Left colon (tissue), 2 donors: ENCODE measurements at regions not wholly inside any gene's neighbourhood (a gene's known extent, or its start where the extent isn't known, plus 50 kb on each side); places are given as distances from the start of the nearest gene placed in this dataset.

Experiments used
- ATAC-seq: fragments of 200-7000 bp; cut with Tn5 transposase; one replicate; pipeline ENCODE4 v1.9.1; 2020; ENCODE audit warnings: mild to moderate bottlenecking, moderate library complexity
- DNase-seq, 2 donors: peaks; one replicate each; pipeline ENCODE4 v3.0.0-alpha.2; 2020
- intact Hi-C, 2 donors: fragments of 100-400 bp; cut with DNase I in 1 of 2; cut with micrococcal nuclease in 1 of 2; formaldehyde crosslinking; loops; one replicate each; pipeline versions ENCODE4 v1.11.2 to v1.14.0; 2022; cut with DNase I, micrococcal nuclease
- donor health status: DM: no; HTN: no; CAD: no.
- donor health status: DM: yes; HTN: yes; CAD: no.

DNA sequence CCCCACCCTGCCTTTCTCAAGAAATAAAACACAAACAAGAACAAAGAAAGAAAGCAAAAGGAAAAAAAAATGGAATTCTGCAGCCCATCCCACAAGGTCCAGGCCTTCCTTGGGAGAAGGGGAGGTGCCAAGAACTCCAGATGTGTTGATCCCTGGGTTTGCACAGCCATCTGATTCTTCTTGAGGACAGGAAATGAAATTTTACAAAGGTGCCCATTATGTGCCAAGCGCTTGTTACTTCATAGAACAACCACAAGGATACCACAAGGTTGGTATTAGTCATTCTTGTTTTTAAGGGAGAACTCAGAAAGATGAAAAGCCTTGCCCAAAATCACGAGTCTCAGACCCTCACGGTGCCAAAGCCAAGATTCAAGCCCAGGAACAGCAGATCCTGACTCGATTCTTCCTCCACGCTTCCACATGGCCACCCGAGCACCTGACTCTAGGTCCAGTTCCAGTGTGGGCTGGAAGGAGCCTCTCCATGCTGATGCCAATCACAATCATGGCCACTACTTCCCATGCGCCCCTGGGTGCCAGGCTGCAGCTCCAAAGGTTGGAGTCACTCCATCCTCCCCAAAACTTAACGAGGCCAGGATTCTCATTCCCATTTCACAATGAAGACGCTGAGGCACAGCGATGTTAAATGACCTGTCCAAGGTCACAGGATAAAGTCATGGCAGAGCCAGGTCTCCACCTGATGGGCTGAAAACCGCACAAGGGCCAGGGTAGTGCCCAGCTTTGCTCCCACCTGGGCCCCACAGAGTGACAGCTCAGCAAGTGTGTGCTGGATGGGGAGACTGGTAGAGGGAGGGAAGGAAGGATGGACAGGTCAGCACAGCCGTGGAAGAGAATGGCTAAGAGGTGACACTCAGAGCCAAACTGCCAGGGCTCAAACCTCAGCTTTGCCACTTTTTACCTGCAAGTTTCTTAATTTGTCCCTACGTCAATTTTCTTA lies 66.7 kb upstream of the TOP1 start:
- ATAC-seq: no peak
- intact Hi-C loops: no loop called here
- DNase-seq: no peak

DNA sequence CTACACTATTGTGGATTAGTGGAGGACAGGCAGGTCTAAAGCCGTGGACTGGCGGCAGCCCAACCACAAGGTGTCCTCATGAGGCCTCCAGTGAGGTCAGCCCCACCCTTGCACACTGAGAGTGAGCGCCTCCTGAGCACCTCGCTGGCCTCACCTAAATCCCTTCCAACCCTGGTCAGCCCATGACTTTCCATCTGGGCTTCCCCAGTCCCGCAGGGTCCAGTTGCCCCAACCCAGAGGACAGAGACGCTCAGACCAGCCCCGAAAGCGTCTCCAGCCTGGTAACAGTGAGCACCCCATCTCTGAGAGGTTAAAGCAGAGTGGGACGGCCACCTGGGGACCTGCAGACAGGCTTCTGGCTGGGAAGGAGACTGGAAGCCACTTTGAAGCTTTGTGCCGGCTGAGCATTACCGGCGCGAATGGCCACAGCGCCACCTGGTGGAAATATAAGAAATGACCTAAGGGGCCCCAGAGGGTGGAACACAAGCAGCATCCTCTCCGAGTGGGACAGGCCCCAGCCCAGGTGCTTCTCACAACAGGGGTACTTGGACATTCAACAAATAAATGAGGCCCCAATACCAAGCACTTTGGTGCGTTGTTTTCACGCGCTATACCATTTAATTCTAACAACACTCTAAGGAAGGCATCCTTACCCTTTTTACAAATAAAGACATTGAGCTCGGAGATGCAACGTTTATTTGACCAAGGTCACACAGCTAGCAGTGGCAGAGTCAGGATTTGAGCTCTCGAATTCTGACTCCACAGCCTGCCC lies 65.7 kb upstream of the TOP1 start:
- intact Hi-C loops: no loop called here
- ATAC-seq: peak; percentile 86

DNA sequence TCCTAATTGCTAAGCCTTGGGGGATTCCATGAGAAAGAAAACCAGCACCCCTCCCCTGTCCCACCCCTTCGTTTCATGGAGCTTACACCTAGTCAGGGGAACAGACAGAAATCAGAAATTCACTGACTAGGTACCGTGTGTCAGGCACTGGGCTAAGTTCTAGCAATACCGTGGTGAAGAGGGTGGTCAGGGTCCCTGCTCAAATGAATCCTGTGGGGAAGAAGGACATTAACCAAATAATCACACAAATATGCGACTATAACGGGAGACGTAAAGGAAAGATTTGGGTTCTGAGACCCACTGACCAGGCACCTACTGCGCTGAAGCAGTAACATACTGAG lies 65.1 kb upstream of the TOP1 start:
- intact Hi-C loops: no loop called here
- DNase-seq: no peak
- ATAC-seq: no peak

More for the DNA sequence above, 65.7 kb upstream of the TOP1 start:
- peak; percentile 38 to 62 for DNase-seq

DNA sequence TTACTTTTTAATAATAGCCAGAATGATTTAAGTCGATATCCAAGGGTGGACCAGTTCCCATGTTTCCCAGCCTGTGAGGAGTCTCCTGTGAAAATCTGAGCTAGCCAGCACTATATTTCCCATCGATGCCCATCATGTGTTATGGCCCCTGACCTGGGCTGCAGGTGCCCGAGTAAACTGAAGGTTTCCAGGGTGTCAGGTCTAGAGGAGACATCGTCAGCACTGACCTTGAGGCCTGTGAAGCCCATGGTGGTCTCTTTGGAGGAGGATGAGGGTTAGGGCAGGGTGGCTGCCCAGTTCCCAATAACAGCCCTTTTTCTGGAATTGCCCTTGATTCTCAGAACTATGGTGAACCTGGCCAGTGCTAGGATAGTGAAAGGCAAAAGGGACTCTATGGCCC lies 63.0 kb upstream of the TOP1 start:
- DNase-seq (no peak), ATAC-seq (no peak)
- intact Hi-C loops: no loop called here

DNA sequence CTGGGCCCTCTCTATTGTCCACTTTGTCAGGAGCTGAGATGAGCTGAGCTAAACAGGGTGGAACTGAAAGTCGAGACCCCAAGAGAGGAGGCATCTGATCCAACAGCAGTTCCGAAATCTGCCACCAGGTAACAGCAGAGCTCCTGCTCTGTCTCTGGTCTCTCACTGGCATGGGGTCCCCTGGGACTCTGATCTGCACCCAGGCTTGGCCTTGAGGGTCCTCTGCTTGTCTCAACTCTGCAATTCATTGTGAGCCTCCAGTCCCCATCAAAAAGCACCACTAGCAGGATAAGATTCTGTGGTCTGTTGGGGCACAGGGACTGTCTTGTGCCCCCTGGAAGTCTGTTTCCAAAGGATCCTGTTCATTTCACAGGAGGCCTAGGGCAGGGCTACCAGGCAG lies 62.5 kb upstream of the TOP1 start:
- ATAC-seq: no peak
- intact Hi-C loops: no loop called here
- no peak for DNase-seq

DNA sequence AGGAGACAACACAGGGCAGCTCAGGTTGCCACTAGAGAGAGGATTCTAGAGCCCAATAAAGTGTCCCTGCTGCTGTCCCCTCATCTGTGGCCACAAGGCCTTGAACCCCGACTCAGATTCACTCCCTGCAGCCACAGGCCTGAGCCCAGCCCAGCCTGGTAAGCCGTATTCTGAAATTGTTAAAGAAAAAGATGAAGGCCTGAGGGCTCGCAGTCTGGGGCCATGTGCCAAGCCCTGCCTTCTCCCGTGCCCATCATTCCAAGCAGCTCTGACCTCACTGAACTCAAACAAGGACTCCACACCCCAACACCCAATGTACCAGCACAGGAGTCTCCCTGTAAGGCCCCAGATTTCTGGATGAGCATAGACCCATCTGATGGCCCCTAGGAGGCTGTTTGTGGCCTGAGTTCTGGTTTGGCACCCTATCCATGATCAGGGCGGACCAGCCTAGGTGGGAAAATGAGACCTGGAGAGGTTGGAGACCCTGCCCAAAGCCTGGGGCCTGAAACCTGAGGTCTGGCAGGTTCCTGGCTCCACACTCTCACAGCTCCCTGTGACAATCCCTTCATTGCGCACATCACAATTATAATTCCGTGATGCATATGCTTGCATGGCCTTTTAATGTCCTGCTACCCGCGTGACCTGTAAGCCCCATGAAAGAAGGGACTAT lies 62.0 kb upstream of the TOP1 start:
- intact Hi-C loops: no loop called here
- ATAC-seq: no peak

DNA sequence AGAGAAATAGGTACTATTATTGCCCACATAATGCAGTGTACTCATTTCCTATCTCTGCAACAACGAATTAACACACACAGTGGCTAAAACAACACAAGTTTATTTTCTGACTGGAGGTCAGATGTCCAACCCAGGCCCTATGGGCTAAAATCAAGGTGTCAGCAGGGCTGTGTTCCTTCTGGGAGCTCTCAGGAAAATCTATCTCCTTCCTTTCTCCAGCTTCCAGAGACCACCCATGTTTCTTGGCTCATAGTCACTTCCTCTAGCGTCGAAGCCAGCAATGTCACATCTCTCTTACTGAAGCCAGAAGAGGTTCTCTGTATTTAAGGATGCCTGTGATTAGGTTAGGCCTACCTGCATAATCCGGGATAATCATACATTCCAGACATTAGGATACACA lies 60.9 kb upstream of the TOP1 start:
- DNase-seq (no peak), ATAC-seq (no peak)
- intact Hi-C loops: loop anchor here in 1 of 2 donors (2.0 kb wide), 1 partner anchor 127 kb away; no protein-coding TSS in a partner anchor

More for the DNA sequence above, 62.0 kb upstream of the TOP1 start:
- no peak for DNase-seq

DNA sequence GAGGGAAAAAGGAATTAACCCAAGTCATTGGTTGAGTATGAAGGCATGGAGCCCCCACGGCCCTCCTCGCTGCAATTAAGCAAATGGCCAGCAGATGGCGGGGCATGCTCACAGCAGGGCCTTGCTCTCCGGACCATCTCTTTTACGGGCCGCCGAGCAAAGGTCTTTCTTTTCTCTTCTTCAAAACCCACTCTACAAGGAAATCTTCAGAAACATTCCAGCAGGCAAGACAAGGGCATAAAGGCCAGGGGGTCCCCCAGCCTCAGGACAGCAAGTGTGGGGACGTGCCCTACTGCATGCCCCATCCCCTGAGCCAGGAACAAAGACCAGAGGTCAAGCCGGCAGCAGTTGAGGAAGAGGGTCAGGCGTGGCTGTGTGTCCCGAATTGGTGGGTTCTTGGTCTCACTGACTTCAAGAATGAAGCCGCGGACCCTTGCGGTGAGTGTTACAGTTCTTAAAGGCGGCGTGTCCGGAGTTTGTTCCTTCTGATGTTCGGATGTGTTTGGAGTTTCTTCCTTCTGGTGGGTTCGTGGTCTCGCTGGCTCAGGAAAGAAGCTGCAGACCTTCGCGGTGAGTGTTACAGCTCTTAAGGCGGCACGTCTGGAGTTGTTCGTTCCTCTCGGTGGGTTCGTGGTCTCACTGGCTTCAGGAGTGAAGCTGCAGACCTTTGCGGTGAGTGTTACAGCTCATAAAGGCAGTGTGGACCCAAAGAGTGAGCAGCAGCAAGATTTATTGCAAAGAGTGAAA lies 59.6 kb upstream of the TOP1 start:
- intact Hi-C loops: loop anchor here in 1 of 2 donors (2.0 kb wide), 1 partner anchor 126 kb away; no protein-coding TSS in a partner anchor

DNA sequence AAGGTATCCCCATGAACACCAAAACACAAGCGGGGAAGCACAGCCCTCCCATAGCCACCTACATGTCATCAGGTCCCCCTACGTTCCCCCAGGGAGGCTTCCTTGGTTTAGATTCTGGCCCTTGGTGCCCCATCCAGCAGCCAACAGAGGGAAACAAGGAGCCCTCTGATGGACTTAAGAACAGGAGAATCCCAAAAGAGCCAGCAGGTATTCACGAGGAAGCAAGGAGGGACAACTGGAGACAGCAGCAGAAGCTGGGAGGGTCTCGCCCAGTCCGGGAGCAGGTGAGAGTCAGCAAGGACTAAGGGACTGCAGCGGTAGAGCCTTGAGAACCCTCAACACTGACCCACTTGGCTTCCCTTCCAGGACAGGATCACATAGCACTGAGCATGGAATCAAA lies 58.4 kb upstream of the TOP1 start:
- DNase-seq (no peak), ATAC-seq (no peak)
- intact Hi-C loops: no loop called here

More for the DNA sequence above, 59.6 kb upstream of the TOP1 start:
- ATAC-seq (peak; percentile 94), DNase-seq (peak; percentile 62 to 89)

DNA sequence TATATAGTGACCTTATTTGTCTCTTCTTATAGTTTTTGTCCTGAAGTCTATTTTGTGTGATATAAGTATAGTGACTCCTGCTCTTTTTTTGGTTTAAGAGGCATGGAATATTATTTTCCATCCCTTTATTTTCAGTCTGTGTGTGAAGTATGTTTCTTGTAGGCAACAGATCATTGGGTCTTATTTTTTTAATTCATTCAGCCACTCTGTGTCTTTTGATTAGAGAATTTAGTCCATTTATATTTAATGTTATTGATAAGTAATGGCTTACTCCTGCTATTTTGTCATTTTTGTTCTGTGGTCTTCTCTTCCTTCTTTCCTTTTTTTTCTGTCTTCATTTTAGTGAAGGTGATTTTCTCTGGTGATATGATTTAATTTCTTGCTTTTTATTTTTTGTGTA lies 51.4 kb upstream of the TOP1 start:
- intact Hi-C loops: no loop called here
- ATAC-seq (no peak), DNase-seq (no peak)

DNA sequence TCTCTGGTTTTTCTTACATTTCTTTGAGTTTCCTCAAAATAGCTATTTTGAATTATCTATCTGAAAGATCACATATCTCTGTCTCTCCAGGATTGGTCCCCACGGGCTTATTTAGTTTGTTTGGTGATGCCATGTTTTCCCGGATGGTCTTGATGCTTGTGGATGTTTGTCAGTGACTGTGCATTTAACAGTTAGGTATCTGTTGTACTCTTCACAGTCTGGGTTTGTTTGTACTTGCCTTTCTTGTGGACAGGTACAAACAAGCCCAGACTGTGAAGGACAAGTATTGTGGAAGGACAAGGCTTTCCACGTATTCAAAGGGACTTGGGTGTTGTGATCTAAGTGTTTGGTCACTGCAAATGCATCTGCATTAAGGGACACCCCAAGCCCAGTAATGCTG lies 49.9 kb upstream of the TOP1 start:
- DNase-seq: no peak
- no peak for ATAC-seq
- intact Hi-C loops: no loop called here
